ENCODE measurements at regions not wholly inside any gene's neighbourhood (a gene's known extent, or its start where the extent isn't known, plus 50 kb on each side); places are given as distances from the start of the nearest gene placed in this dataset.

DNA sequence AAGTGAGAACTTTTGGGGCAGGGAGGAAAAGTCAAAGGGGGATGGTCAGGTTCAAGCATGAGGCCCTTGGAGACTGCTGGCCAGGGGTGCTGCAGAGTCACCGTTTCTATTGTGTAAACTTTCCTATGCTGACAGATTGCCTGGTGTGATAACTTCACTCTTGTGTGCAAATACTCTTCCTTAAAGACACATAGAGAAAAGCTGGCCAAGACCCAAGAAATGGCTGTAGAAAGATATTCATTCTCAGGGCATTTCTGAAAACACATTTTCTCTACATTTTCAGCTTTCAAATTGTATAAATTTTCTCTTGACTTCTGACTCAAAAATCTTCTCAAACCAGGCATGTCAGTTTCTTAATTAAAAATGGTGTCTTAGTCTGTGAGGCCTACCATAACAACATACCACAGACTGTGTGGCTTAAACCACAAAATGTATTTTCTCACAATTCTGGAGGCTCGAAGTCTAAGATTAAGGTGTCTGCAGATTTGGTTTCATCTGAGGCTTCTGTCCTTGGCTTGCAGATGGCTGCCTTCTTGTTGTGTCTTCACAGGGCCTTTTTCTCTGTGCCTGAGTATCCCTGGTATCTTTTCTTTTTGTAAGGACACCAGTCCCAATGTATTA lies 304.5 kb downstream of the KCNRG start:
- peak; percentile 22 for DNase-seq (ENCODE audit: low read depth)

GRCh38 chr13:50320271-50320862 lies 305.1 kb downstream of the KCNRG start:
- peak; percentile 27 for DNase-seq (ENCODE audit: low read depth)

GRCh38 chr13:50322006-50322405 lies 306.8 kb downstream of the KCNRG start:
- no peak for DNase-seq (ENCODE audit: low read depth)

DNA sequence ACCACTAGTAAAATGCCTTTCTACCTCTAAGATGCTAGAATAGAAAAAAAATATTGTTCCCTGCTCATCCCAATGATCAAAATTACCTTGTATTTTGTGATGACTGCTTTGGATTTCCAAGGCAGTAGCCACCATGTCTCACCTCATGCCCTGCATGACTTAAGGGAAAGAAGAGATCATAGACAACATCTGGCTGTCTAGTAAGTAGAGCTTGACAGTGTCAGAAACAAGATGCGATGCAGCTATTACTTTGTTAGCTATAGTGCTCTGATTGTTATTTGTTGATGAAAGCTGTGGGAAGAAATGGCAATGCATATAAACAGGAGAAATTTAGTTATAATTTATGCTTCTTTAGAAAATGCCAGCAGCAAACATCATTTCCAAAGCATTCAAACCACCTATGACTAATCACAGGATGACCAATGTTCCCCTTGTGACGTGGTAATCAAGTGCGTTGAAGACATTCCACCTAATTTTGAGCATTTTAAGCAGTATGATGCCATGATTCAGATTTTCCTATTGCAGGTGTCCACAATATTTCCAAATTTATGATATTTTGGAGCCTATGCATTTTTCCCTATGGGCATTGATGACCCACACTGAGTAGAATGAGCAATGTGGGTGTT lies 308.3 kb downstream of the KCNRG start:
- peak; percentile 45 for DNase-seq (ENCODE audit: low read depth)

DNA sequence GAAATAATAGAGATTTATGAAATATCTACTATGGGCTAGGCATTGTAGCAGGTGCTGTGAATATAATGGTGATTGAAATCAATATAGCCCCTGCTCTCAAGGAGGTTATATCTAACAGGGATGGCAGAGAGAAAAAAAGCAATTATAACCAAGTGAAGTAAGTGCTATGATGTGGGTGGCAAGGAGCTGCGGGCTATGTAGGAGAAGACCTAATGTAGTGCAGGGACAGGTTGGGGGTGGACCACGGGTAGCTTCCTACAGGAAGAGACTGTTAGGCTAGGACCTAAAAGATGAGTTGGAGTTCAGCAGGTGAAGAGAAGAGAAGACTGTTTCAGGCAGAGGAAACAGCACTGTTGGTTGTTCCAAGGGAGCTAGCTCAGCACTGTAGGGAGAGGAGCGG lies 311.0 kb downstream of the KCNRG start:
- no peak for DNase-seq (ENCODE audit: low read depth)

GRCh38 chr13:50326811-50327210 lies 311.6 kb downstream of the KCNRG start:
- DNase-seq (ENCODE audit: low read depth) = no peak

DNA sequence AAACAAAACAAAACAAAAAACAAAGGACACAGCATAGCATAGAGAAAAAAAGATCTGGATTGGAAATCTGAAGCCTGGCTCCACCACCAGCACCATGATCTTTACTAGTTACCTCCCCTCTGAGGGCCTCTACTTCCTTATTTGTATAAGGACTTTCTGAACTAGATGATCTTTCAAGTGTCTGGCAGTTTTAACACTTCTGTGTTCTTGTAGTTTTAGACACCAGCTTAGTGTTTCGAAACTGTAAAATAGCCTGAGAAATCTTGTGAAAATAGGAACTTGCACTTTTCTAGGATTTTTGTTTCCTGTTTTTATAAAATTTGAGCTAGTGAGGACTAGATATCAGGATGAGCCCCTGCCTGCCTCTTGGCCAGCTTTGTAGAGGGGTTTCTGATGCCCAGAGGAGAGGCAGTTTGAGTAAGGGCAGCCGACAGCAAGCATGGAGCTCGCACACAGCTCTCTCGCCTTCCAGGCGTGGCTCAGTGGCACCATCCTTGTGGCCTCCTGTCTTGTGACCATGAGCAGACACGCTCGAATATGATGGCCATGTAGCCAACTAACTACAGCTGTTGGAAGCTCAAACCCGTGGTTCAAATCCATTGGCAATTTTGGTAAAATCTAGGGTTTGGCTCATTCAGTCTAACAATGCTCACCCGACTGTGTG lies 319.0 kb downstream of the KCNRG start:
- no peak for DNase-seq (ENCODE audit: low read depth)

DNA sequence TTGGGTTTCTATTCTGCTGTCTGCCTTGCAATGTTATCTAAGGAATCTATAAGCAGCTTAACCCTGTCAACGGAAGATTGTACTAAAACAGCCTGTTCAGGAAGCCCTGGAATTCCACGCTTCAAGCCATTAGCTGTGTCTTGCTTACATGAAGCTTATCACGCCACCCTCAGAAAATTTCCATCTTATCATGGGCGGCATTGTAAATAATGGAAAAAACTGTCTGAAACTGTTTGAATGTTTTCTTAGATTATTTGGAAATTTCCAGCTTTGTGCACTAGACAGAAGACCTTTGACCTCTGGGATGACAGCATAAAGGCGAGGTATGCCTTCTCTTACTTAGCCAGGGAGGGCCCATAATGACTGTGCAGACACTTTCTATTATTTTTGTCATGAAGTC lies 319.7 kb downstream of the KCNRG start:
- DNase-seq (ENCODE audit: low read depth) = no peak

DNA sequence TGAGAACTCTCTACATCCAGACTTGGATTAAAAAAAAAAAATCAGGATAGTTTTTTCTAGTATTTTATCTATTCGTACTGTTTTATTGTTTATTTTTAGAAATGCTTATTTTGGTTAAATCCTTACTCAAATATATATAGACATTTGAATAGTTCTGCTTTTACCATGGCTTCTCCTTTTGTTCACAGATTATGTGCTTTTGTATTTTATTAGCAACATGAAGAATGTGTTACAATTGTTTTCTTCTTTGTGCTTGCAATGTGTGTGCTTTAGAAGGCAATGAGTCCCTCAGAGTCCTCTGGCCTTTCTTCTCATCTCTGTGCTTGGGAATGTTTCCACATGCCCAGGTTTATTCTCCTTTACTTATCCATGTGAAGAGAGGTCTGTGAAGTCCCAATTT lies 324.0 kb downstream of the KCNRG start:
- DNase-seq (ENCODE audit: low read depth) = no peak

DNA sequence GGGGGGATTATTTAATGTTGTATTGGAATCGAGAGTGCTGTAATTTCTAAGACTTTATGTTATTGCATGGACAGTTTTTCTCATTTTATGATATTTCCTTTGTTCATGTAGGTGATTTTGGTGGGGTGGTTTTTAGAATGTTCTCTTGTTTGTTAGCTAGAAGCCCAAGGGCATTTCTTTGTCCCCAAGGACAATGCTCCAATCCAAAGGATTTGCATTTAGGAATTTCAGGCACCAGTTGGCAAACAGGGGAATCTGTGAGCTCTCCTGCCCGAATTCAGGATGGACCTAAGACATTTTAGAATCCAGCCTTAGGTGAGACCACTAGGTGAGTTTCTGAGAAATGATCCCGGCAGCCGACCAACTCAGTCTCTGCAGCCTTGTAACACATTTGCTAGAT lies 324.9 kb downstream of the KCNRG start:
- no peak for DNase-seq (ENCODE audit: low read depth)

DNA sequence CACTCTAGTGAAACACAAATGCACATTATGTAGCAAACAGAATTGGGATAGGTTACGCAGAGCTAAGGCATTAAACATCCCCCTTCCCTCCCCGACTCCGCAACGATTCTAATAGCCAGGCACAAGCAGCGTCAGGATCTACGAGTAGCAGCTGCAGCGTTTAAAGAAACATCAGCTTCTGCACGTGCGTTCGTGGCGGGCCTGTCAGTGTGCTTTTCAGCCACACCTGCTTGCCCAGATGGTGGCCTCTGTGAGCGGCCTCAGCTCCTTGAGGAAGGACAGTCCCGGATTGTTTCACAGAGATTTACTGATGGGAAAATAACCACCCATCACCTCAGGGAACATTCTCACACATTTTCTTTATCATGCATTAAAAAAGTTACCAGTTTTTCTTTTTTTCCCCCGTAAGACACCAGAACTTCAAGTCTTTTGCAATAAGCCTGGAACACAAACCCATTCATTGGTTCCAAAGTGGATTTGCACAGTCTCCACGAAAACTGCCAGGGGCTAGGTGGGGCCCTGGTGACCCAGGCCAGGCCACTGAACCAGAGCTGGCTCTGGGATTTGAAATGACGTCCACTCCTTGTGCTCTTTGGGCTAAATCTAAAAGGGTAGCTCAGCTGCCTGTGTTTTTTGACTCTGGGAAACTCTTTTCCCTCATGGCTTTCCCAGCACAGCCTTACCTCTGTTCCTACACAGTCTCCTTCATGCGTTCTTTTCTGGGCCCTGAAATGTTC lies 325.5 kb downstream of the KCNRG start:
- no peak for DNase-seq (ENCODE audit: low read depth)

DNA sequence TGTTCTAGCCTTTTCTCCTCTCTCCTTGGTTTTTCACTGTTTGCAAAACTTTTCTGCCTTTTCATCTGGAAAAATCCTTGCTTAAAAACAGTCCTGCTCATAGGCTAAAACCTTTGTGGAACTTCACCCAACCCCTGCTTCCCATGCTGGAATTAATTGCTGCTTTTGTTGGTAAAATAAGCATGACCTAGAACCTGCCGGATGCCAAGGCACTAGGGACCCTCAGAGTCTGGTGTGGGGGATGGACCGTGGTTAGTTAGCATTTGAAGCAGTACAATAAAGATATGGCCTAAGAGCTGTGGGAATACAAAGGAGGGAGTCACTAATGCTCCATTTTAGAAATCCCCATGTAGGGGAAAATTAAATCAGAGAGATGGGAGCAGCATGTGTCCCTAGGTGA lies 326.3 kb downstream of the KCNRG start:
- no peak for DNase-seq (ENCODE audit: low read depth)

DNA sequence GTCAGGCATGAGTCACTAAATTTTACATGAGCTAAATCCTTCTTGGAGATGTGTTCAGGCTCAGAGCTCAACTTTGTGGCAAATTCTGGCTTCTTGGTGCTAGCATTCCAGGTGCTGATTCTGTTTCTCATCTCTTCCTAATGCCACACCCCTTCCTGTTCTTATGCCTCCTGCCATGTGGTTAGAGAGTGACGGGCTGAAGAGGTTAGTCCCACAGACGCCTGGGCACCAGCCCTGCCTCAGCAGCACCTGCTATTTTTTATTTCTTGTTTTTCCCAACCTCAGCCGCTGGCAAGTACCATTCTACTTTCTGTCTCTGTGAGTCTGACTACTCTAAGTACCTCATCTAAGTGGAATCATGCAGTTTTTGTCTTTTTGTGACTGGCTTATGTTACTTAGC lies 329.5 kb downstream of the KCNRG start:
- DNase-seq (ENCODE audit: low read depth) = no peak

- no peak for DNase-seq (ENCODE audit: low read depth)
These were observed 330.6 kb downstream of the KCNRG start for GRCh38 chr13:50345804-50346203.

DNA sequence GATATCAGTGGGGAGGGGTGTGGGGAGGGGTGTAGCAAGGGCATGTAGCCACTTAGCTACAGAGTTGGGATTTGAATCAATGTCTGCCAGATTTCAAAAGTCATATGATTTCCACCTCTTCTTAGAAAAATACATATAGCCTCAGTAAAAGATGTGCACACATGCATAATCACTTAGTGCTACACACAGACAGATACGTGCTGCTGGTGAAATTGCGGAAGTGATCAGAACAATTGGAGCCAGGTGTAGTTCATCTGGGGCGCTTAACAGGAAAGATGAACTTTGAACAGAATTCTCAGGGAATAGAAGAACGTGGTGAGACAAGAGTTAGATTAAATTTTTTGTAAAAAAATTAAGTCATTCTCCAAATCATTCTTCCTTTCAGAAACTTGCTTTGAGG lies 333.1 kb downstream of the KCNRG start:
- no peak for DNase-seq (ENCODE audit: low read depth)

DNA sequence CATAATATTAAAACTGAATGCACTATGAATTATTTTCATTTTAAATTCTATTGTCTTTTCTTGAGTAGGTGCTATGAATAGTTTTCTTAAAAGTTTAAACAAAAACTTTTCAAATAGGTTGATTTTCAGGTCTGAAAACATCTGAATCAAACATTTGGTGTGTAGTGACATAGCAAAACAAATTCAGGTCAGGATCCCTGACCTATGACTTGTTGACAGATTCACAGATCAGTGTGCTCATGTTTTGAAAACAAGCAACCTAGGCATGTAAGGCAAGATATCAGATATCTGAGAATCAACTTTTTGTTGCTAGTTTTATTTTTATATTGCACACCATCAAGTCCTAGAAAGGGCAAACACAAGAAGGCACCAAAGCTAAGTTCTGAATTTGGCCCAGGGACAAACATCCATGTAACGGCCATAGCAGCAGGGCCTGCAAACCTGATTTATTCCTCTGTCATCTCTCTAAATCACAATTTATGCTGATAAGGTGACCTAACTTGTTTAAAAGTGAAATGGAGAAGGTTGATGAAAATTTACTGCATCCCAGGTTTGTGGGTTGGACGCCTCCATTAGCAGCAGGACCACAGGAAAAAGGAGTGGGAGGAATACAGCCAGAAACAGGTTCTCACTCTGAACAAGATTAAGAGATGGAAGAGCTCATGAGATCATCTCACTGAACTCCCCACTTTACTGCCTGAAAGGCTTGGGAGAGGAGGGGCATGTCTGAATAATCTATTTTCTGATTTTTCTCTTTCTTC lies 337.7 kb downstream of the KCNRG start:
- peak; percentile 27 for DNase-seq (ENCODE audit: low read depth)

- peak; percentile 48 for DNase-seq (ENCODE audit: low read depth)
These were observed 338.6 kb downstream of the KCNRG start for GRCh38 chr13:50353651-50354415.

- DNase-seq (ENCODE audit: low read depth) = no peak
These were observed 340.6 kb downstream of the KCNRG start for GRCh38 chr13:50355797-50356196.

DNA sequence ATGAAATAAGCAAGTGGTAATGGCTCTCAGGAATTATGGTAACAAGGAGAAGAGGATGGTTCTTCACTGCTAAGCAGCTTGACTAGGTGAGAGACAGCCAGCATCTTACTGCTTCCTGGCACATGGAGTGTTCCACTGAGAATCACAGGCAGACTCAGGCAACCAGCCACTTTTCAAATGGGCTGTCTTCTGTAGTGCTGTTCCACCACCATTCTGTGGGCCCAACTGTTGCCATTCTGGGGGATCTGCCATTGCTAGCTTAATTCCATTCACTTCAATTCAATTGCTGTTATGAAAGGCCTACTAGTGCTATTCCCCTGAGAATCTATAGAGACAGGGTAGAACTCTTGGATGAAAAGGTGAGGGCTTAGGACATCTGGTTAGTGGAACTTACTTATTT lies 341.9 kb downstream of the KCNRG start:
- no peak for DNase-seq (ENCODE audit: low read depth)

DNA sequence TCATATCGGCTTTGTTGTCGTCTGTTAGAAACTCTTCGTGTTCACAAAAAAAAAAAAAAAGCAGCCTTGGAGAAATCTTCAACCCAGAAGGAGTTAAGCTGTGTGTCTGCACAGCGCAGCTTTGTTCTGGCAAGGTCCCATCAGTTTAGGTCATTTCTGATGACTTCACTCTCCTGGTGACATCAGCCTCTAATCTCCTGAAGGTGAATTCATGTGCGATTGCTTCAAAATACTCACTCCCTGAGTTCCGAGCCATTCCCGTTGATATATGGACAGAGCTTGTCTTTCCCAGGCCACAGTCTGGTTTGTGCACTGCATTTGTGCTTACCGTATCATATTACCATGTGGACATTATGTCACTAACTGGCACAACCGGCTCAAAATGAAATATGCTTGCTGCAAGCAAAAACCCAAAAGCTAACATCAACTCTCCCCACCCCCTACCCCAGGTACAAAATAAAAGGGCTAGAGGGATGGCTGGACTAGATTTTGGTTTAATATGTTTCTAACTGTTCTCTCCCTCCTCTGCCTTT lies 342.4 kb downstream of the KCNRG start:
- peak; percentile 80 for DNase-seq (ENCODE audit: low read depth)
